ENCODE measurements at regions not wholly inside any gene's neighbourhood (a gene's known extent, or its start where the extent isn't known, plus 50 kb on each side); places are given as distances from the start of the nearest gene placed in this dataset.

DNA sequence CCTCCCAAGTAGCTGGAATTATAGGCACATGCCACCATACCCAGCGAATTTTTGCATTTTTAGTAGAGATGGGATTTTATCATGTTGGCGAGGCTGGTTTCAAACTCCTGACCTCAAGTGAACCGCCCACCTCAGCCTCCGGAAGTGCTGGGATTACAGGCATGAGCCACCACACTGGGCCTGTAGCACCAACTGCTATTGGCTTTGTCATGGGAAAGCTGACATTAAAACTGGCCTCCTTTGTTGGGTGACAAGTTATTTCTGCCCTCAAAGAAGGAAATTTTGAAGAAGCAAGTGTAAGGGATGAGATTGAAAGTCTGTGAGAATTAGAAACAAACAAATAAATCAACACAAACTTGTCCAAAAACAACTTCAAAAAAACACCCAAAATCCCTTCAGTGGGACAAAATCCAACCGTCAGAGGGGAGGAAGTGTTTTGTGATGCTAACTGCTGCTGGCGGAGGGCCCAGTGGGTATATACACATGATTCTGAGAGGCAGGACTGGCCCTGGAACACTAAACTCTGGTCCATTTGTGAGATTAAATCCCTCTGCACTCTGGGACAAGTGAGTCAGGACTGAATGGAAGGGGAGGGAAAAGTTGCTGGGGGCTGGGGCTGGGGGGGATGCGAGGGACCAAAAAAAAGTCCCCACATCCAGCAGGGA lies 87.5 kb upstream of the NAA20 start:
- TF ChIP-seq GATA3 (IDR thresholded peaks at IDR 0.05; ENCODE audit: low read depth, low read length) (no peak), GATA2 (IDR thresholded peaks at IDR 0.05; ENCODE audit: low read depth, low read length) (no peak)

Data from SH-SY5Y (cell line).